GM12891 (cell line): ENCODE measurements at regions not wholly inside any gene's neighbourhood (a gene's known extent, or its start where the extent isn't known, plus 50 kb on each side); places are given as distances from the start of the nearest gene placed in this dataset.

Source experiments
- POLR2A ChIP-seq: IDR thresholded peaks from 2 replicates; pipeline ENCODE4 v1.6.1; 2011; ENCODE audit warnings: low read depth, low read length, control low read depth
- POLR2AphosphoS5 ChIP-seq: IDR thresholded peaks from 2 replicates; pipeline ENCODE4 v1.6.1; 2011; ENCODE audit warnings: low read depth, low read length, control low read depth
- POU2F2 ChIP-seq: IDR thresholded peaks from 2 replicates; pipeline ENCODE4 v1.6.1; 2011; ENCODE audit warnings: low read depth, mild to moderate bottlenecking, control low read depth, low read length, moderate library complexity

DNA sequence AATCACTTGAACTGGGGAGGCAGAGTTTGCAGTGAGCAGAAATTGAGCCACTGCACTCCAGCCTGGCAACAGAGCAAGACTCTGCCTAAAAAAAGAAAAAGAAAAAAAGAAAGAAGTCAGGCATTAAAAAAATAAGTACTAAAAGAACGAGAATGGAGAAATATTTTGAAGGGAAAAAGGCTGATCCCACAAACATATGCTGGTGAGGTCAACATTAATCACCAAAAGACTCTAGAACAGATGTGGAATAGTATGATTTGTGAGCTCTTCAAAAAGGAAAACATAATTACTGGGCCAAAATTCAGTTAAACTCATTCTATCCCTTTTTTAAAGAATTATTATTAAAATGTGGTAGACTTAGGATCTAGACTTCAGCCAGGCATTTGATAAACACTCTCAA lies 61.2 kb upstream of the NRSN1 start:
- TF ChIP-seq POLR2A (no peak), POLR2AphosphoS5 (no peak), POU2F2 (no peak)
